GM12878 (cell line): ENCODE measurements at regions not wholly inside any gene's neighbourhood (a gene's known extent, or its start where the extent isn't known, plus 50 kb on each side); places are given as distances from the start of the nearest gene placed in this dataset.

Experiments
- CHD4 ChIP-seq: fragments of 200-600 bp; sonication (generic); IDR thresholded peaks from 2 replicates; pipeline ENCODE4 v1.6.1; 2016; ENCODE audit warnings: mild to moderate bottlenecking
- RFX5 ChIP-seq: IDR thresholded peaks from 2 replicates; pipeline ENCODE4 v1.6.1; 2011; ENCODE audit warnings: low read depth, low read length, improper control_type of control experiment

GRCh38 chr17:43315369-43315768, 81.6 kb upstream of the RNU2-1 start:
- TF ChIP-seq RFX5 (no peak), CHD4 (no peak)
